Muscle layer of duodenum (tissue), 2 donors: ENCODE measurements at regions not wholly inside any gene's neighbourhood (a gene's known extent, or its start where the extent isn't known, plus 50 kb on each side); places are given as distances from the start of the nearest gene placed in this dataset.

Experiments used
- H3K27ac ChIP-seq: one replicate; pipeline ENCODE4 v1.7.0; 2013; ENCODE audit warnings: mild to moderate bottlenecking, low read length
- H3K27me3 ChIP-seq: one replicate; pipeline ENCODE4 v1.7.0; 2013; ENCODE audit warnings: low read depth, mild to moderate bottlenecking, control low read depth, low read length
- H3K36me3 ChIP-seq, 2 donors: one replicate each; pipeline ENCODE4 v1.7.0; 2013; ENCODE audit warnings: low read length in 2 of 2, control low read depth in 1 of 2, mild to moderate bottlenecking in 1 of 2; ENCODE audit not compliant: insufficient read depth in 2 of 2, control insufficient read depth in 1 of 2
- H3K4me1 ChIP-seq, 2 donors: one replicate each; pipeline ENCODE4 v1.7.0; 2013; ENCODE audit warnings: low read length in 2 of 2, mild to moderate bottlenecking in 2 of 2, control low read depth in 1 of 2, moderate library complexity in 1 of 2; ENCODE audit not compliant: insufficient read depth in 2 of 2, control insufficient read depth in 1 of 2
- H3K4me3 ChIP-seq, 2 donors: one replicate each; pipeline ENCODE4 v1.7.0; 2013; ENCODE audit warnings: low read length in 2 of 2, low read depth in 1 of 2, mild to moderate bottlenecking in 1 of 2
- H3K9me3 ChIP-seq, 2 donors: one replicate each; pipeline ENCODE4 v1.7.0; 2013; ENCODE audit warnings: low read length in 2 of 2, control low read depth in 1 of 2, mild to moderate bottlenecking in 1 of 2; ENCODE audit not compliant: control insufficient read depth in 1 of 2
- donor health status: healthy.

GRCh38 chr5:20692913-20693312 is 704.9 kb upstream of the CDH18 start:
- no peaks in the 10 kb centered on the region for H3K27me3 ChIP-seq
- H3K36me3 ChIP-seq: no peaks in the 10 kb centered on the region
- H3K27ac ChIP-seq: no peak overlapping the region
- peaks cover 0 to 4% of the 10 kb centered on the region in 2 donors for H3K9me3 ChIP-seq
- no peak overlapping the region for H3K4me3 ChIP-seq
- H3K4me1 ChIP-seq: no peaks in the 10 kb centered on the region

DNA sequence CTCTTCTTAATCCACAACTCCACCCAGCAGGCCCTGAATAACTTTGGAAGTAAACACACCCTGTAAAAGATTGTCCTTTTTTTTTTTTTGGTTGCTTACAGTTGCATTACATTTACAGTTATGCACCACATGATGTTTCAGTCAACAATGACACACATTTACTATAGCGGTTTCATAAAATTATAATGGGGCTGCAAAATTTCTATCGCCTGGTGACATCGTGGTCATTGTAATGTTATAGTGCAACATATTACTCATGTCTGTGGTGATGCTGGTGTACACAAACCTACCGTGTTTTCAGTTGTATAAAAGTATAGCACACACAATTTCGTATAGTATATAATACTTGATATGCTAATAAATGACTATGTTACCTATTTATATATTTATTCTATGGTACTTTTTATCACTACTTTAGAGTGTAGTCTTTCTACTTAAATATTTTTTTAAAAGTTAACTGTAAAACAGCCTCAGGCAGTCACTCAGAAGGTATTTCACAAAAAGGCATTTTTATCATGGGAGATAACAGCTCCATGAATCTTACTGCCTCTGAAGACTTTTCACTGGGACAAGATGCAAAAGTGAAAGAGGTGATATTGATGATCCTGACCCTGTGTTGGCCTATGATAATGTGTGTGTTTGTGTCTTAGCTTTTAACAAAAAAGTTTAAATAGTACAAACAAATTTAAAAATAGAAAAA is 695.4 kb upstream of the CDH18 start:
- Histone ChIP-seq H3K36me3 (no peaks in the 10 kb centered on the region), H3K27me3 (no peaks in the 10 kb centered on the region), H3K4me3 (no peak overlapping the region), H3K27ac (no peak overlapping the region), H3K9me3 (no peaks in the 10 kb centered on the region), H3K4me1 (no peaks in the 10 kb centered on the region)

GRCh38 chr5:20680718-20681302 is 692.8 kb upstream of the CDH18 start:
- H3K4me3 ChIP-seq: no peak overlapping the region
- H3K27me3 ChIP-seq: no peaks in the 10 kb centered on the region
- no peaks in the 10 kb centered on the region for H3K36me3 ChIP-seq
- no peaks in the 10 kb centered on the region for H3K4me1 ChIP-seq
- no peak overlapping the region for H3K27ac ChIP-seq
- no peaks in the 10 kb centered on the region for H3K9me3 ChIP-seq

DNA sequence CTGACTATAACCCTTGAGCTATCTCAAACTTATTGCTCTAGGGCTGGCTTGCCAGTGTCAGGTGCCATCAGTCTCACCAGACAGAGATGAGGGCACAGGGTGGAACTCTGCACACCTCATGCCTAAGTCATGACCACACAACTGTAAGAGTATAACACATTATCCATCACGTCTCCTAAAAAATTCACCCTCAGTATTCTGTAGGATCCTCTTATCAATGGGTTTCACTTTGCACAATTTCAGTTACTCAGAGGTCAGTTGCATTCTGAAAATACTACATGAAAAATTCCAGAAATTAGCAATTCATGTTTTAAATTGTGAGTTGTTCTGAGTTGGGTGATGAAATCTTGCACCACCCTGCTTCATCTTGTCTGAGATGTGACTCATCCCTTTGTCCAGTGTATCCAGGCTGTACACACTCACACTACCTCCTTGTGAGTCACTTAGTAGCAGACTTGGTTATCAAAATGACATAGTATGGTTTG is 690.9 kb upstream of the CDH18 start:
- Histone ChIP-seq H3K27me3 (no peaks in the 10 kb centered on the region), H3K4me1 (no peaks in the 10 kb centered on the region), H3K4me3 (no peak overlapping the region), H3K9me3 (no peaks in the 10 kb centered on the region), H3K27ac (no peak overlapping the region), H3K36me3 (no peaks in the 10 kb centered on the region)

DNA sequence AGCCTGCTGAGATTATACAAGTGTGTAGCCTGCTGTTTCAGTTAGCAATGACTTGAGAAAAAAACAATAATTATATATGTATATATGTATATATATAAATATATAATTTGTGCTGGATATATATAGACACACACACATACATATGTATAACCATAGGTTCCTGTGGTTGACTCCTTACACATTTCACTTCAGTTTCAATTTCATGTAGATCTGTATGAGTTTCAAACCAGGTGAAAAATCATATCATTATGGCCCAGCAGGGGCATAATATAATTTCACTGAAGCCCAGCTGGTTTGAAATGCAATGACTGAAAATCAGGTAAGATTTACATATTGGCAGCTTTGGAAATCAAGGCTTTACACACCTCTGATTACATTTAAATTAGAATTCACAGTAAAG is 690.4 kb upstream of the CDH18 start:
- H3K4me3 ChIP-seq: no peak overlapping the region
- H3K27ac ChIP-seq: no peak overlapping the region
- H3K27me3 ChIP-seq: no peaks in the 10 kb centered on the region
- no peaks in the 10 kb centered on the region for H3K36me3 ChIP-seq
- no peaks in the 10 kb centered on the region for H3K4me1 ChIP-seq
- H3K9me3 ChIP-seq: no peaks in the 10 kb centered on the region

- Histone ChIP-seq H3K9me3 (no peaks in the 10 kb centered on the region), H3K27me3 (no peaks in the 10 kb centered on the region), H3K4me1 (no peaks in the 10 kb centered on the region), H3K27ac (no peak overlapping the region), H3K4me3 (no peak overlapping the region), H3K36me3 (no peaks in the 10 kb centered on the region)
Measured at GRCh38 chr5:20660588-20660987, 672.6 kb upstream of the CDH18 start.

DNA sequence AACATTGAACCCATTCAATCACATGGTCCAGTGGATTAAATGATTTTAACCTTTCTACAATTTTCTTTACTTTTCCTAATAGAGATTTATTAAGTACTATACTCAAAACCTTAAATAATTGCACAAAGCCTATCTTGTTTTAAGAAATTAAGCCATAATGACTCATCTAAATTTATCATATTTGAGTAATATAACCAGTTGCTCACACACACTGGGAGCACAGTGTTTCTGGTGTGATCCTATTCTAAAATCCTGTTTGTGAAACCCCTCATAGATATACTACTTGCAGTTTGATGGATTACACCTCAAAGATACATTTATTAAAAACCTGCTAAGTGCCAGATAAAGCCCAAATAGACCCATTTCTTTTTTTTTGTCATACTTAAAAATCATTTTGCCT is 668.3 kb upstream of the CDH18 start:
- no peaks in the 10 kb centered on the region for H3K9me3 ChIP-seq
- H3K27me3 ChIP-seq: no peaks in the 10 kb centered on the region
- H3K4me3 ChIP-seq: no peak overlapping the region
- no peak overlapping the region for H3K27ac ChIP-seq
- no peaks in the 10 kb centered on the region for H3K4me1 ChIP-seq
- no peaks in the 10 kb centered on the region for H3K36me3 ChIP-seq

DNA sequence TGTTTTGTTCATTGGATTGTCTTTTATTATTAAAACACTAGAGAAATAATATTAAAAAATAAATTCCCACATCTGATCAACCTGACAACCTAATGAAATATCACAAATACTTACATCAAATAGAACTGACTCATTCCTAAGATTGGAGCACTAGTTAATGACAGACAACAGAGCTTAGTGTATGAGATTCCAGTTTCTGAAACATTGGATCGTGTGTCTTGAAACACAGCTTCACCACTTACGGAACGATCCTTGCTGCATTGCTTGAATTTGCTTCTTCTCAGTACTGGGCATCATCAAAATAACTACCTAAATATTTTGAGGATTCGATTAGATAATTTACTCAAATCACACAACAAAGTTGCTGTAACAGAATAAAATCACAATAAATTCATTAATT is 667.2 kb upstream of the CDH18 start:
- Histone ChIP-seq H3K27ac (no peak overlapping the region), H3K27me3 (no peaks in the 10 kb centered on the region), H3K4me1 (no peaks in the 10 kb centered on the region), H3K9me3 (peaks cover 0 to 1% of the 10 kb centered on the region in 2 donors), H3K36me3 (no peaks in the 10 kb centered on the region), H3K4me3 (no peak overlapping the region)

DNA sequence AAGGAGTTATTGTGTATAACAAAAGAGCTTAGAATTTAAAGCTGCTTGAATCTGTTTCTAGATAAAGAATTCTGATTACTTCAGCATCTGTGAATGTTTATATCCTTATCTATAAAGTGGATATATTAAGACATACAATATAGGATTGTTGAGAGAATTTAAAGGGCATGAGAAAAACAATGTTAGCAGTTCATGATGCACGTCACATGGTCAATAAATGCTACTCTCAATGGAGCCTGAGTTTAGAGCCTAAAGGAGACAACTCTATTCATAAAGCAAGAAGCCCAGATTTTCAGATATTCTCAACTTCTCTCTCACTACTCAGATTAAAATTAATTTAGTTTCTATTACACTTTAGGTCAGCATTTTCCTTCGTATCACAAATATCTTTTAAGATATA is 666.7 kb upstream of the CDH18 start:
- Histone ChIP-seq H3K4me3 (no peak overlapping the region), H3K4me1 (no peaks in the 10 kb centered on the region), H3K27ac (no peak overlapping the region), H3K27me3 (no peaks in the 10 kb centered on the region), H3K9me3 (peaks cover 0 to 3% of the 10 kb centered on the region in 2 donors), H3K36me3 (no peaks in the 10 kb centered on the region)

DNA sequence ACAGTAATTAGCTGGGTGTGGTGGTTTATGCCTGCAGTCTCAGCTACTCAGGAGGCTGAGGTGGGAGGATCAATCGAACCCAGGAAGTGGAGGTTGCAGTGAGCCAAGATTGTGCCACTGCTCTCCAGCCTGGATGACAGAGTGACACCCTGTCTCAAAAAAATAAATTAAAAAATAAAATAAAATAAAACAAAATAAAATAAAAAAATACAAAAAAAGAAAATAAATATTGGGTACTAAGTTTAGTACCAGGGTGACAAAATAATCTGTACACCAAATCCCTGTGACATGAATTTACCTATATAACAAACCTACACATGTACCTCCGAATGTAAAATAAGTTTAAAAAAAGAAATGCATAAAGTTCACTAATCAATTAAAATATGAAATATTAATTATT is 666.0 kb upstream of the CDH18 start:
- Histone ChIP-seq H3K27me3 (no peaks in the 10 kb centered on the region), H3K36me3 (no peaks in the 10 kb centered on the region), H3K4me1 (no peaks in the 10 kb centered on the region), H3K9me3 (peaks cover 0 to 3% of the 10 kb centered on the region in 2 donors), H3K4me3 (no peak overlapping the region), H3K27ac (no peak overlapping the region)

- H3K4me3 ChIP-seq: no peak overlapping the region
- no peak overlapping the region for H3K27ac ChIP-seq
- peaks cover 0 to 3% of the 10 kb centered on the region in 2 donors for H3K9me3 ChIP-seq
- no peaks in the 10 kb centered on the region for H3K4me1 ChIP-seq
- H3K27me3 ChIP-seq: no peaks in the 10 kb centered on the region
- H3K36me3 ChIP-seq: no peaks in the 10 kb centered on the region
Measured at GRCh38 chr5:20649966-20650365, 662.0 kb upstream of the CDH18 start.

DNA sequence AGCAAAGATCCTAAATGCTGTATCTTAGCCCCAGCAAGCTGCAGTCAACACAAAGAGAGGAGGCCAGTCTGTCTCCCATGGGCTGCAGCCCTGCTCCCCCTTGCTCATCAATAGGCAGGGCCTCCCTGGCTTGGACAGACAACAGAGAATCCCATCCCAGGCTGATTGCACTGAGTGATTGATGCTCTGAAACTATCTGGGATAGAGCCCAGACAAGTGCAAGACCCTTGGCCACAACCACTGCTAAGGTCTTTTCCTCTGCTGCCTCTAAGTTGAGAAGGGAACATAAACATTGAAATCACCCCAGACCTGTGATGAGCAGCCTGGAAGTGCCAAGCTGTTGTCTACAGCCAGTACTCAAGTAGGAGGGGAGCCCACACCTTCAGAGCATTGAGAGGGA is 661.0 kb upstream of the CDH18 start:
- H3K9me3 ChIP-seq: peaks cover 0 to 3% of the 10 kb centered on the region in 2 donors
- no peak overlapping the region for H3K27ac ChIP-seq
- H3K27me3 ChIP-seq: no peaks in the 10 kb centered on the region
- no peaks in the 10 kb centered on the region for H3K36me3 ChIP-seq
- no peaks in the 10 kb centered on the region for H3K4me1 ChIP-seq
- no peak overlapping the region for H3K4me3 ChIP-seq
